Endothelial cell of umbilical vein (primary cell): ENCODE measurements at regions not wholly inside any gene's neighbourhood (a gene's known extent, or its start where the extent isn't known, plus 50 kb on each side); places are given as distances from the start of the nearest gene placed in this dataset.

Experiments
- BruUV-seq: library from RNA; stranded (reverse); fragments of 400-500 nt; replicated peaks from 2 replicates; lab custom pipeline; 2021; lab: Mats Ljungman, UMichigan
- CTCF ChIA-PET: fragments of 300-600, 350-600 bp; sonication (Branson Sonifier 250); formaldehyde crosslinking; loops from one replicate; lab custom pipeline; 2021; ENCODE audit warnings: antibody characterized with exemption, inconsistent platforms; lab: Charles Lee
- POLR2A ChIA-PET: fragments of 300-600, 350-600 bp; sonication (Branson Sonifier 250); formaldehyde crosslinking; loops from one replicate; lab custom pipeline; 2021; ENCODE audit warnings: antibody characterized with exemption, inconsistent platforms; lab: Charles Lee
- DNase-seq: peaks from one replicate; pipeline ENCODE4 v3.0.0-alpha.2; 2011; ENCODE audit warnings: low read depth, low spot score
- FAIRE-seq: peaks from 2 replicates; lab custom pipeline; 2011; peaks lifted over from hg19 to GRCh38; lab: Jason Lieb, UNC
- H2AFZ ChIP-seq: 2 replicates; pipeline ENCODE4 v1.6.0; 2012; ENCODE audit warnings: low read depth, low read length, control low read depth, inconsistent platforms
- H3K27ac ChIP-seq: 2 replicates; pipeline ENCODE4 v1.5.1; 2011; ENCODE audit warnings: low read depth, mild to moderate bottlenecking, control low read depth, low read length, moderate library complexity; ENCODE audit not compliant: insufficient read depth
- H3K27me3 ChIP-seq, 2 experiments: 2 replicates each; pipeline versions ENCODE4 v1.6.0 to v1.6.1; 2011; ENCODE audit warnings: low read length in 2 of 2, mixed read lengths in 1 of 2; ENCODE audit not compliant: control insufficient read depth in 2 of 2, insufficient read depth in 2 of 2
- H3K36me3 ChIP-seq, 2 experiments: 2 replicates in 1 of 2; 3 replicates in 1 of 2; pipeline ENCODE4 v1.5.1; 2011; ENCODE audit warnings: low read length in 2 of 2, mild to moderate bottlenecking in 1 of 2, moderate library complexity in 1 of 2; ENCODE audit not compliant: control insufficient read depth in 2 of 2, insufficient read depth in 2 of 2; ENCODE audit errors: extremely low read depth in 1 of 2
- H3K4me1 ChIP-seq: 3 replicates; pipeline ENCODE4 v1.5.1; 2011; ENCODE audit warnings: mild to moderate bottlenecking, low read length; ENCODE audit not compliant: control insufficient read depth, insufficient read depth; ENCODE audit errors: extremely low read depth
- H3K4me2 ChIP-seq: 2 replicates; pipeline ENCODE4 v1.6.1; 2011; ENCODE audit warnings: low read length, control low read depth, mixed read lengths; ENCODE audit not compliant: insufficient read depth
- H3K4me3 ChIP-seq, 3 experiments: fragments of 200-600 bp in 1 of 3; sonication (generic), shearing (Covaris generic) in 1 of 3; replicated peaks in 1 of 3; 2 replicates each; pipeline ENCODE4 v1.5.1; 2011 to 2016; ENCODE audit warnings: control low read depth in 3 of 3, low read length in 3 of 3, mild to moderate bottlenecking in 2 of 3, inconsistent platforms in 1 of 3, low read depth in 1 of 3, moderate library complexity in 1 of 3; ENCODE audit not compliant: insufficient read depth in 1 of 3
- H3K79me2 ChIP-seq: 2 replicates; pipeline ENCODE4 v1.6.0; 2012; ENCODE audit warnings: low read length, inconsistent platforms; ENCODE audit not compliant: control insufficient read depth, insufficient read depth
- H3K9ac ChIP-seq: replicated peaks from 2 replicates; pipeline ENCODE3; 2011; ENCODE audit warnings: low read length, control low read depth; ENCODE audit not compliant: insufficient read depth; ENCODE audit errors: extremely low read depth
- H3K9me1 ChIP-seq: replicated peaks from 3 replicates; pipeline ENCODE4 v1.6.0; 2011; ENCODE audit warnings: mild to moderate bottlenecking, low read length; ENCODE audit not compliant: control insufficient read depth, insufficient read depth; ENCODE audit errors: extremely low read depth
- H3K9me3 ChIP-seq: replicated peaks from 2 replicates; pipeline ENCODE4 v1.5.1; 2012; ENCODE audit warnings: low read length, inconsistent platforms; ENCODE audit not compliant: control insufficient read depth, insufficient read depth
- H4K20me1 ChIP-seq: replicated peaks from 2 replicates; pipeline ENCODE3; 2011; ENCODE audit warnings: mild to moderate bottlenecking, low read length; ENCODE audit not compliant: control insufficient read depth, insufficient read depth; ENCODE audit errors: extremely low read depth
- EZH2 ChIP-seq: IDR thresholded peaks from 2 replicates; pipeline ENCODE4 v1.6.1; 2012; ENCODE audit warnings: borderline replicate concordance, low read depth, mild to moderate bottlenecking, moderate library complexity, low read length, inconsistent platforms; ENCODE audit not compliant: severe bottlenecking
- POLR2A ChIP-seq: IDR thresholded peaks from 2 replicates; pipeline ENCODE4 v1.6.1; 2012; ENCODE audit warnings: low read depth, mild to moderate bottlenecking, control low read depth, low read length
- POLR2AphosphoS5 ChIP-seq: IDR thresholded peaks from 2 replicates; pipeline ENCODE4 v1.6.1; 2012; ENCODE audit warnings: low read depth, mild to moderate bottlenecking, control low read depth, low read length, moderate library complexity; ENCODE audit not compliant: insufficient read depth
- dilution Hi-C: fragments of 300-500 bp; cut with MboI; formaldehyde crosslinking; loops from one replicate; pipeline ENCODE4 v1.15.0; 2019; ENCODE audit warnings: low sequenced_read_pairs; ENCODE audit not compliant: extremely low pct_ligation_motif_present
- intact Hi-C: fragments of 100-400 bp; cut with micrococcal nuclease; formaldehyde crosslinking; loops from one replicate; pipeline ENCODE4 v1.10.0; 2022
- TF ChIP-seq, protein P1 (sequence below), 2 donors: IDR thresholded peaks; 1 replicate in 1 of 2; 2 replicates in 1 of 2; pipeline ENCODE4 v1.5.1; 2011; ENCODE audit warnings: low read length in 2 of 2, mild to moderate bottlenecking in 2 of 2, moderate library complexity in 2 of 2, control low read depth in 1 of 2, inconsistent platforms in 1 of 2, low read depth in 1 of 2; ENCODE audit not compliant: insufficient read depth in 1 of 2; ENCODE audit errors: extremely low read depth in 1 of 2
- TF ChIP-seq, protein P2 (sequence below): IDR thresholded peaks from 2 replicates; pipeline ENCODE4 v1.6.1; 2011; ENCODE audit not compliant: insufficient read depth, insufficient read length

- no peaks in the 10 kb centered on the region for H3K4me1 ChIP-seq
- no peaks in the 10 kb centered on the region for H3K79me2 ChIP-seq
- H3K9ac ChIP-seq = no peak overlapping the region
- no peak overlapping the region for H3K4me2 ChIP-seq
- no peaks in the 10 kb centered on the region for H3K36me3 ChIP-seq
- H4K20me1 ChIP-seq = no peaks in the 10 kb centered on the region
- no peak overlapping the region for H3K4me3 ChIP-seq
- dilution Hi-C loops (no loop called here), intact Hi-C loops (no loop called here)
- H3K9me3 ChIP-seq = no peaks in the 10 kb centered on the region
- H3K27me3 ChIP-seq = peaks cover 6% of the 10 kb centered on the region in 2 experiments
- H2AFZ ChIP-seq = no peak overlapping the region
- TF ChIP-seq POLR2AphosphoS5 = no peak
- TF ChIP-seq, protein P1, sequence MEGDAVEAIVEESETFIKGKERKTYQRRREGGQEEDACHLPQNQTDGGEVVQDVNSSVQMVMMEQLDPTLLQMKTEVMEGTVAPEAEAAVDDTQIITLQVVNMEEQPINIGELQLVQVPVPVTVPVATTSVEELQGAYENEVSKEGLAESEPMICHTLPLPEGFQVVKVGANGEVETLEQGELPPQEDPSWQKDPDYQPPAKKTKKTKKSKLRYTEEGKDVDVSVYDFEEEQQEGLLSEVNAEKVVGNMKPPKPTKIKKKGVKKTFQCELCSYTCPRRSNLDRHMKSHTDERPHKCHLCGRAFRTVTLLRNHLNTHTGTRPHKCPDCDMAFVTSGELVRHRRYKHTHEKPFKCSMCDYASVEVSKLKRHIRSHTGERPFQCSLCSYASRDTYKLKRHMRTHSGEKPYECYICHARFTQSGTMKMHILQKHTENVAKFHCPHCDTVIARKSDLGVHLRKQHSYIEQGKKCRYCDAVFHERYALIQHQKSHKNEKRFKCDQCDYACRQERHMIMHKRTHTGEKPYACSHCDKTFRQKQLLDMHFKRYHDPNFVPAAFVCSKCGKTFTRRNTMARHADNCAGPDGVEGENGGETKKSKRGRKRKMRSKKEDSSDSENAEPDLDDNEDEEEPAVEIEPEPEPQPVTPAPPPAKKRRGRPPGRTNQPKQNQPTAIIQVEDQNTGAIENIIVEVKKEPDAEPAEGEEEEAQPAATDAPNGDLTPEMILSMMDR (IDR thresholded peaks at IDR 0.05; ENCODE audit: extremely low read depth in 1 of 2, insufficient read depth in 1 of 2, low read depth in 1 of 2, low read length in 2 of 2) = no peak
- TF ChIP-seq, protein P2, sequence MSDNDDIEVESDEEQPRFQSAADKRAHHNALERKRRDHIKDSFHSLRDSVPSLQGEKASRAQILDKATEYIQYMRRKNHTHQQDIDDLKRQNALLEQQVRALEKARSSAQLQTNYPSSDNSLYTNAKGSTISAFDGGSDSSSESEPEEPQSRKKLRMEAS = no peak
- TF ChIP-seq POLR2A = no peak
- BruUV-seq = no TSS peak
- FAIRE-seq (no peak), DNase-seq (no peak)
- no peaks in the 10 kb centered on the region for H3K9me1 ChIP-seq
- POLR2A ChIA-PET = no interaction called here
- CTCF ChIA-PET = no interaction called here
- no peak overlapping the region for H3K27ac ChIP-seq
Measured at GRCh38 chr5:68949711-68950110, 144.1 kb upstream of the SLC30A5 start.

DNA sequence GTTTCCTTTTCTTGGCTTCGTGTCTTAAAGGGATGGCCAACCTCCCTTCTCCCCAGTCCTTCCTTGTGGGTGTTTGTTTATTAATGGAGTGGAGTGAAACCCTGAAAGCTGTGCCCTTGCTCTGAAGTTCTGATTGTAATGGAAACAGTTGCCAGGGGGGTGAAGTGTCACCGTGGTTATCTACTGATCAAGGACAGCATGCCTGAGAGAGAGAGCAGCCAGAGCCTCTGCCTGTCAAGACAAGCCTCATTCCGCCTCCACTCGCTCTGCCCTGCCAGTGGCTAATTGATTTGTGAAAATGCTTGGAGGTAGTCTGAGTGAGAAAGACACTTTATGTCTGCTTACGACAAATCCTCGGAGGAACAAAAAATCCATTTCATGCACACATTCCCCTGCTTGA, 143.7 kb upstream of the SLC30A5 start:
- DNase-seq = no peak
- ChIA-PET POLR2A (no interaction called here), CTCF (no interaction called here)
- no peaks in the 10 kb centered on the region for H3K9me3 ChIP-seq
- H3K27me3 ChIP-seq = peaks cover 6% of the 10 kb centered on the region in 2 experiments
- intact Hi-C loops (no loop called here), dilution Hi-C loops (no loop called here)
- no peaks in the 10 kb centered on the region for H3K4me1 ChIP-seq
- H3K4me2 ChIP-seq = no peak overlapping the region
- H3K9ac ChIP-seq = no peak overlapping the region
- H3K27ac ChIP-seq = no peak overlapping the region
- no peak for TF ChIP-seq EZH2
- TF ChIP-seq POLR2A = no peak
- H3K36me3 ChIP-seq = no peaks in the 10 kb centered on the region
- no peak overlapping the region for H2AFZ ChIP-seq
- BruUV-seq = no TSS peak
- FAIRE-seq = no peak
- H4K20me1 ChIP-seq = no peaks in the 10 kb centered on the region
- H3K79me2 ChIP-seq = no peaks in the 10 kb centered on the region
- no peak overlapping the region for H3K4me3 ChIP-seq
- no peaks in the 10 kb centered on the region for H3K9me1 ChIP-seq
